Neural crest cell (in vitro differentiated cells): ENCODE measurements at regions not wholly inside any gene's neighbourhood (a gene's known extent, or its start where the extent isn't known, plus 50 kb on each side); places are given as distances from the start of the nearest gene placed in this dataset.

Experiments used
- DNase-seq: peaks from one replicate; pipeline ENCODE4 v3.0.0; 2021; ENCODE audit warnings: low read depth, mixed read lengths, low spot score
- H3K27ac Mint-ChIP-seq: one replicate; pipeline ENCODE4 v1.8.0; 2021; ENCODE audit warnings: mild to moderate bottlenecking, mixed read lengths; ENCODE audit not compliant: unreplicated experiment
- H3K27me3 Mint-ChIP-seq: 2 replicates; pipeline ENCODE4 v1.8.0; 2021; ENCODE audit warnings: low read depth, mild to moderate bottlenecking, mixed read lengths
- H3K36me3 Mint-ChIP-seq: 2 replicates; pipeline ENCODE4 v1.8.0; 2021; ENCODE audit warnings: low read depth, mild to moderate bottlenecking, mixed read lengths
- H3K4me1 Mint-ChIP-seq: 2 replicates; pipeline ENCODE4 v1.8.0; 2021; ENCODE audit warnings: mixed read lengths
- H3K4me3 Mint-ChIP-seq: one replicate; pipeline ENCODE4 v1.8.0; 2021; ENCODE audit warnings: mild to moderate bottlenecking, mixed read lengths
- H3K9me3 Mint-ChIP-seq: 2 replicates; pipeline ENCODE4 v1.8.0; 2021; ENCODE audit warnings: mixed read lengths
- TF ChIP-seq, protein P1 (sequence below): fragments of 200-600 bp; sonication (generic); conservative IDR thresholded peaks from 2 replicates; pipeline ENCODE4 v1.5.0; 2021; ENCODE audit warnings: antibody characterized with exemption, mild to moderate bottlenecking

DNA sequence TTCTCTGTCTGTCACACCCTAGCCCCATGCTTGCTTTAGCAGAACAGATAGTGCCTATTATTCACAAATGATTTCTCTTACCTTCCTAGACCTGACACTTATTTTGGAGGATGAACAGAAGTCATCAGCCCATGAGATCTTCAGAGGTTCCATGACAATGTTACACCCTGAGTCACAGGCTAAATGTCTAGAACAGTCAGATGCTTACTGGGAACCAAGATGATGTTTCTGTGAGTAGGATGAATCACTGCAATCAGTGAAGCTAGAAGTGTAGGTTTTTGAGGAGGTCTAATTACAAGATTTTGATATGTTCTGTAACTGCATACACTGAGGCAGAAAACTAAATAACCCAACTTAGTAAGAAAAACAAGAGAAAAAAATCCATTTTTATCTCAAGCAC lies 123.0 kb upstream of the THUMPD2 start:
- H3K4me1 Mint-ChIP-seq, result no peaks in the 10 kb centered on the region
- no peak for DNase-seq
- H3K4me3 Mint-ChIP-seq, result no peak overlapping the region
- no peak overlapping the region for H3K27ac Mint-ChIP-seq
- H3K27me3 Mint-ChIP-seq, result peaks cover 5% of the 10 kb centered on the region
- H3K9me3 Mint-ChIP-seq, result peaks cover 5% of the 10 kb centered on the region
- TF ChIP-seq, protein P1, sequence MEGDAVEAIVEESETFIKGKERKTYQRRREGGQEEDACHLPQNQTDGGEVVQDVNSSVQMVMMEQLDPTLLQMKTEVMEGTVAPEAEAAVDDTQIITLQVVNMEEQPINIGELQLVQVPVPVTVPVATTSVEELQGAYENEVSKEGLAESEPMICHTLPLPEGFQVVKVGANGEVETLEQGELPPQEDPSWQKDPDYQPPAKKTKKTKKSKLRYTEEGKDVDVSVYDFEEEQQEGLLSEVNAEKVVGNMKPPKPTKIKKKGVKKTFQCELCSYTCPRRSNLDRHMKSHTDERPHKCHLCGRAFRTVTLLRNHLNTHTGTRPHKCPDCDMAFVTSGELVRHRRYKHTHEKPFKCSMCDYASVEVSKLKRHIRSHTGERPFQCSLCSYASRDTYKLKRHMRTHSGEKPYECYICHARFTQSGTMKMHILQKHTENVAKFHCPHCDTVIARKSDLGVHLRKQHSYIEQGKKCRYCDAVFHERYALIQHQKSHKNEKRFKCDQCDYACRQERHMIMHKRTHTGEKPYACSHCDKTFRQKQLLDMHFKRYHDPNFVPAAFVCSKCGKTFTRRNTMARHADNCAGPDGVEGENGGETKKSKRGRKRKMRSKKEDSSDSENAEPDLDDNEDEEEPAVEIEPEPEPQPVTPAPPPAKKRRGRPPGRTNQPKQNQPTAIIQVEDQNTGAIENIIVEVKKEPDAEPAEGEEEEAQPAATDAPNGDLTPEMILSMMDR, result no peak
- H3K36me3 Mint-ChIP-seq, result no peaks in the 10 kb centered on the region

DNA sequence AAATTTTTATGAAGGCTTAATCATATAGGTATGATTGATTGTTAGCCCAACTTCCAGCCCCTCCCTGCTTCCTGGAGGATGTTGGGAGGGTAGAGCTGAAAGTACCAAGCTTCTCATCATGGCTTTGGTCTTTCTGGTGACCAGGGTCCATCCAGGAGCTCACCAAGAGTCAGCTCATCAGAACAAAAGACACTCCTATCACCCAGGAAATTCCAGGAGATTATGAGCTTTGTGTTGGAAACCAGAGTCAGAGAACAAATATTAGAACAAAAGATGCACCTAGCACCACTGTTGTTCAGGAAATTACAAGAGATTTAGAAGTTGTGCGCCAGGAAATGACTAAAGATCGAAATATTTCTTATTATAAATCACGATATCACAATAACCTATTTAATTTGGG lies 119.9 kb upstream of the THUMPD2 start:
- H3K4me1 Mint-ChIP-seq, result no peaks in the 10 kb centered on the region
- H3K9me3 Mint-ChIP-seq, result peaks cover 5% of the 10 kb centered on the region
- no peaks in the 10 kb centered on the region for H3K36me3 Mint-ChIP-seq
- no peak overlapping the region for H3K4me3 Mint-ChIP-seq
- H3K27ac Mint-ChIP-seq, result no peak overlapping the region
- peaks cover 5% of the 10 kb centered on the region for H3K27me3 Mint-ChIP-seq
- DNase-seq, result no peak
- TF ChIP-seq, protein P1, result no peak

DNA sequence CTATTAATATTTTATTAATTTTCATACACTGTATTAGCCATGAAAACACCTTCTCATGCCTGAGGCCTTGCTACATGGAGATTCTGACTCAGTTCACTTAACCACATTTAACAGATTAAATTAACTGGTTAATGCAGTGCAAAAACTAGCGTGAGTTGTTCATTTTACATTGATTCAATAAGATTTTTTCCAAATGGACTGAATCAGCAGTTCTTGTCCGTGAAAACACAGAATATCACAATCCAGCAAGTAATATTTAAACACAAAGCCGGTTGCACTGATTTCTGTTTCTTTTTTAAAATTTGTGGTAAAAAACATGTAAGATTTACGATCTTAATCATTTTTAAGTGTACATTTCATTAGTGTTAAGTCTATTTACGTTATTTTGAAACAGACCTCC lies 118.2 kb upstream of the THUMPD2 start:
- Mint-ChIP-seq H3K4me3 (no peak overlapping the region), H3K27ac (no peak overlapping the region), H3K9me3 (peaks cover 5% of the 10 kb centered on the region), H3K4me1 (no peaks in the 10 kb centered on the region), H3K36me3 (no peaks in the 10 kb centered on the region), H3K27me3 (no peaks in the 10 kb centered on the region)
- TF ChIP-seq, protein P1, result no peak
- DNase-seq, result no peak

DNA sequence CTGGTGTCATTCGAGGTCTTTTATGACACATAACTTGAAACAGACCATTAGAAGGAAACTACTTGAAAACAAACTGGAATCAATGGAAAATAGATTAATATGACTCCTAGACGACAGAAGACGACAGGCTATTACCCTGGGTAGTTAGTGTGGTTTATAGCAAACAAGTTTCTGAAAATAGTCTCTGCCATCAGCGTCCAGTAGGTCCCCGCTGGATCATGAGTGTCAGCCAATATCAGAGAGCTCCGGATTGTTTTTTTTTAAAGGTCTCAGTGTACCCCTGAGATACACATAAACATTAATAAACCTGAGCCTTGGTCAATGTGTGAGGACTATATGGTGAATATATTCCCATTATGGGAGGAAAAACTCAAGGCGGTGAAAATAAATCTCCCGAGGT lies 115.0 kb upstream of the THUMPD2 start:
- DNase-seq, result no peak
- TF ChIP-seq, protein P1, result no peak
- no peak overlapping the region for H3K27ac Mint-ChIP-seq
- no peaks in the 10 kb centered on the region for H3K27me3 Mint-ChIP-seq
- H3K36me3 Mint-ChIP-seq, result no peaks in the 10 kb centered on the region
- H3K4me1 Mint-ChIP-seq, result no peaks in the 10 kb centered on the region
- no peak overlapping the region for H3K4me3 Mint-ChIP-seq
- no peaks in the 10 kb centered on the region for H3K9me3 Mint-ChIP-seq

DNA sequence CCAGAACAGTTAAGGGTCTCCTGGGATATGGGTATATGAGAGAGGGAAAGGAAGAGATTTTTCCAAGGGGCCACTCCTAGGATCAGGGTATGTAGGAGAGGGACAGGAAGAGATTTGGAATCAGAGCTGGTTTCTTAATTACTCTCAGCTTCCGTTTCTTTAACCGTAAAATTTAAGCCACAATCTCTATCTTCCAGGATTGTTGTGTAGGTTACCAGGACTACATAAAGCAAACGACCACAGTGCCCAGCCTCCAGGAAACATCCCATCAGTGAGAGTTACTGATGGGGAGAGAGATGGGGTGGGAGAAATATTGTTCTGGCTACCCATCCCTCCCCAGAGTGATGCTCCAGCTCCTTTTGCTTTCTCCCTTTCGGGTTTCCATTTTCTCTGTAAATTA lies 114.6 kb upstream of the THUMPD2 start:
- DNase-seq, result no peak
- no peaks in the 10 kb centered on the region for H3K9me3 Mint-ChIP-seq
- no peaks in the 10 kb centered on the region for H3K36me3 Mint-ChIP-seq
- TF ChIP-seq, protein P1, result no peak
- H3K27ac Mint-ChIP-seq, result no peak overlapping the region
- H3K27me3 Mint-ChIP-seq, result no peaks in the 10 kb centered on the region
- no peaks in the 10 kb centered on the region for H3K4me1 Mint-ChIP-seq
- no peak overlapping the region for H3K4me3 Mint-ChIP-seq

DNA sequence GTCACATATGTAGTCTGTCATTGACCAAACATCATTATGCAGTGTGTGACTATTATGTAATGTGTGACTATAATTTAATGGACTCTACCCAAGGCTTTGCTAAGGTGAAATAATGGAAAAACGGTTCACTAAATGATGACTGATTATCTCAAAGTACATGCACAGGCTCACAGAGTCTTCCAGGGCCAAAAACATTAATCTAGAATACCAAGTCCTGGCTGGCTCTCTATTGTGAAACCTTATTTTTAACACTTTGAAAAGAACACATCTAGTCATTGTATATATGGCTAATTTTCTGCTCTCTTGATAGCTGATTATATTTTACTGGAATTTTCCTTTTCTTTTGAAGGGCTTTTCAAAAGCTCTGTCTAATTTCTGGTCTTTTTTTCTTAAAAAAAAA lies 102.9 kb upstream of the THUMPD2 start:
- no peak for DNase-seq
- H3K4me3 Mint-ChIP-seq, result no peak overlapping the region
- H3K36me3 Mint-ChIP-seq, result no peaks in the 10 kb centered on the region
- no peak overlapping the region for H3K27ac Mint-ChIP-seq
- TF ChIP-seq, protein P1, result no peak
- H3K9me3 Mint-ChIP-seq, result peaks cover 8% of the 10 kb centered on the region
- no peaks in the 10 kb centered on the region for H3K27me3 Mint-ChIP-seq
- H3K4me1 Mint-ChIP-seq, result no peaks in the 10 kb centered on the region
